PC-9 (cell line): ENCODE measurements at regions not wholly inside any gene's neighbourhood (a gene's known extent, or its start where the extent isn't known, plus 50 kb on each side); places are given as distances from the start of the nearest gene placed in this dataset.

ENCODE experiments used
- CTCF ChIP-seq: fragments of 200-600 bp; sonication (generic); conservative IDR thresholded peaks from 2 replicates; pipeline ENCODE4 v1.6.1; 2017; ENCODE audit warnings: mixed run types, antibody characterized with exemption, mild to moderate bottlenecking, moderate library complexity
- EZH2 ChIP-seq: fragments of 200-600 bp; sonication (generic); IDR thresholded peaks from 2 replicates; pipeline ENCODE4 v1.8.0; 2017; ENCODE audit warnings: antibody characterized with exemption, low read depth

GRCh38 chr6:1070085-1070521 lies 241.8 kb upstream of the FOXQ1 start:
- TF ChIP-seq CTCF: no peak
- no peak for TF ChIP-seq EZH2
